Vagina (tissue), 2 donors: ENCODE measurements at regions not wholly inside any gene's neighbourhood (a gene's known extent, or its start where the extent isn't known, plus 50 kb on each side); places are given as distances from the start of the nearest gene placed in this dataset.

ENCODE experiments used
- POLR2A ChIP-seq, 2 donors: fragments of 450-650 bp; IDR thresholded peaks; one replicate each; pipeline ENCODE4 v1.6.1; 2017; ENCODE audit warnings: antibody characterized with exemption in 2 of 2, mild to moderate bottlenecking in 2 of 2, moderate library complexity in 2 of 2
- POLR2AphosphoS5 ChIP-seq, 2 donors: sonication (generic); formaldehyde crosslinking; IDR thresholded peaks; one replicate each; pipeline ENCODE4 v1.9.0; 2017; ENCODE audit warnings: antibody characterized with exemption in 2 of 2, mild to moderate bottlenecking in 2 of 2, low read depth in 1 of 2; ENCODE audit not compliant: insufficient read depth in 1 of 2
- TF ChIP-seq, protein P1 (sequence below), 3 experiments: fragments of 450-650 bp in 2 of 3; fragments of 200-600 bp in 1 of 3; sonication (generic) in 1 of 3; IDR thresholded peaks; one replicate each; pipeline ENCODE4 v1.5.1; 2017 to 2019; ENCODE audit warnings: antibody characterized with exemption in 3 of 3, mild to moderate bottlenecking in 2 of 3, moderate library complexity in 2 of 3

- TF ChIP-seq POLR2A (IDR thresholded peaks at IDR 0.05) (no peak), POLR2AphosphoS5 (IDR thresholded peaks at IDR 0.05; ENCODE audit: insufficient read depth in 1 of 2, low read depth in 1 of 2) (no peak)
- TF ChIP-seq, protein P1, sequence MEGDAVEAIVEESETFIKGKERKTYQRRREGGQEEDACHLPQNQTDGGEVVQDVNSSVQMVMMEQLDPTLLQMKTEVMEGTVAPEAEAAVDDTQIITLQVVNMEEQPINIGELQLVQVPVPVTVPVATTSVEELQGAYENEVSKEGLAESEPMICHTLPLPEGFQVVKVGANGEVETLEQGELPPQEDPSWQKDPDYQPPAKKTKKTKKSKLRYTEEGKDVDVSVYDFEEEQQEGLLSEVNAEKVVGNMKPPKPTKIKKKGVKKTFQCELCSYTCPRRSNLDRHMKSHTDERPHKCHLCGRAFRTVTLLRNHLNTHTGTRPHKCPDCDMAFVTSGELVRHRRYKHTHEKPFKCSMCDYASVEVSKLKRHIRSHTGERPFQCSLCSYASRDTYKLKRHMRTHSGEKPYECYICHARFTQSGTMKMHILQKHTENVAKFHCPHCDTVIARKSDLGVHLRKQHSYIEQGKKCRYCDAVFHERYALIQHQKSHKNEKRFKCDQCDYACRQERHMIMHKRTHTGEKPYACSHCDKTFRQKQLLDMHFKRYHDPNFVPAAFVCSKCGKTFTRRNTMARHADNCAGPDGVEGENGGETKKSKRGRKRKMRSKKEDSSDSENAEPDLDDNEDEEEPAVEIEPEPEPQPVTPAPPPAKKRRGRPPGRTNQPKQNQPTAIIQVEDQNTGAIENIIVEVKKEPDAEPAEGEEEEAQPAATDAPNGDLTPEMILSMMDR (IDR thresholded peaks at IDR 0.05), result no peak
Observed at GRCh38 chr18:39260565-39260964, 1695.0 kb upstream of the CELF4 start.
